ENCODE measurements at regions not wholly inside any gene's neighbourhood (a gene's known extent, or its start where the extent isn't known, plus 50 kb on each side); places are given as distances from the start of the nearest gene placed in this dataset.

DNA sequence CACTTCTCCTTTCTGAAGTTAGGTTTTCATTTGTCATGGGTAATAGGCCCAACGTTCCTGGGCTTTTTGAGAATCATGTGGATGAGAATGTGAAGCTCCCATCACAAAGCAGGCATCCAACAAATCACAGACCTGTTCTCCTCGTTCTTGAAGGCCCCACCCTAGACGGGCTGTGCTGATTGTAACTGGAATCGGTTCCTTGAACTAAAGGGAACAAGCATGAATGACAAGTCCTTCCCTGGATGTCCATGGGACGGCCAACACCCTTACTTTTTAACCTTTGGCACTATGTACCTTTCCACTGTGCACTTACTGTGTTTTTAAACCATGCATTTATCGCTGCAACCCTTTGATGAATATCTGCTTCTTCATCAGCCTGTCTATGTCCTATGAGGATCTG lies 438.2 kb downstream of the CD83 start:
- TF ChIP-seq, protein P1, sequence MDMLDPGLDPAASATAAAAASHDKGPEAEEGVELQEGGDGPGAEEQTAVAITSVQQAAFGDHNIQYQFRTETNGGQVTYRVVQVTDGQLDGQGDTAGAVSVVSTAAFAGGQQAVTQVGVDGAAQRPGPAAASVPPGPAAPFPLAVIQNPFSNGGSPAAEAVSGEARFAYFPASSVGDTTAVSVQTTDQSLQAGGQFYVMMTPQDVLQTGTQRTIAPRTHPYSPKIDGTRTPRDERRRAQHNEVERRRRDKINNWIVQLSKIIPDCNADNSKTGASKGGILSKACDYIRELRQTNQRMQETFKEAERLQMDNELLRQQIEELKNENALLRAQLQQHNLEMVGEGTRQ (CRISPR knock-in tag; IDR thresholded peaks at IDR 0.05): no peak
- TF ChIP-seq, protein P2, sequence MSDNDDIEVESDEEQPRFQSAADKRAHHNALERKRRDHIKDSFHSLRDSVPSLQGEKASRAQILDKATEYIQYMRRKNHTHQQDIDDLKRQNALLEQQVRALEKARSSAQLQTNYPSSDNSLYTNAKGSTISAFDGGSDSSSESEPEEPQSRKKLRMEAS (CRISPR knock-in tag; IDR thresholded peaks at IDR 0.05): no peak
- TF ChIP-seq JUN (CRISPR knock-in tag; IDR thresholded peaks at IDR 0.05) (no peak), ZNF263 (CRISPR knock-in tag; IDR thresholded peaks at IDR 0.05; ENCODE audit: low read depth) (no peak)
